Astrocyte (in vitro differentiated cells and primary cell): ENCODE measurements at regions not wholly inside any gene's neighbourhood (a gene's known extent, or its start where the extent isn't known, plus 50 kb on each side); places are given as distances from the start of the nearest gene placed in this dataset.

Experiments
- DNase-seq: peaks from one replicate; pipeline ENCODE4 v3.0.0-alpha.2; 2010; ENCODE audit warnings: low read depth
- FAIRE-seq: peaks from 2 replicates; lab custom pipeline; 2011; peaks lifted over from hg19 to GRCh38; lab: Jason Lieb, UNC
- H2AFZ ChIP-seq: 2 replicates; pipeline ENCODE4 v1.6.0; 2012; ENCODE audit warnings: low read depth, low read length, inconsistent platforms
- H3K27ac ChIP-seq: 2 replicates; pipeline ENCODE4 v1.5.1; 2011; ENCODE audit warnings: low read depth, low read length, inconsistent platforms
- H3K27me3 ChIP-seq: 2 replicates; pipeline ENCODE4 v1.6.0; 2011; ENCODE audit warnings: low read length, inconsistent platforms; ENCODE audit not compliant: insufficient read depth
- H3K36me3 ChIP-seq: 2 replicates; pipeline ENCODE4 v1.5.1; 2011; ENCODE audit warnings: low read length, inconsistent platforms; ENCODE audit not compliant: insufficient read depth
- H3K4me1 ChIP-seq: 2 replicates; pipeline ENCODE4 v1.5.1; 2011; ENCODE audit warnings: low read length, inconsistent platforms; ENCODE audit not compliant: insufficient read depth
- H3K4me2 ChIP-seq: 2 replicates; pipeline ENCODE4 v1.6.0; 2012; ENCODE audit warnings: low read length, inconsistent platforms
- H3K4me3 ChIP-seq: 2 replicates; pipeline ENCODE4 v1.5.1; 2011; ENCODE audit warnings: low read depth, mild to moderate bottlenecking, low read length, inconsistent platforms; ENCODE audit not compliant: insufficient read depth
- H3K79me2 ChIP-seq: 2 replicates; pipeline ENCODE4 v1.6.0; 2012; ENCODE audit warnings: mild to moderate bottlenecking, low read length, inconsistent platforms; ENCODE audit not compliant: insufficient read depth
- H3K9ac ChIP-seq: 2 replicates; pipeline ENCODE4 v1.6.0; 2012; ENCODE audit warnings: mild to moderate bottlenecking, low read length, inconsistent platforms
- H3K9me3 ChIP-seq: 2 replicates; pipeline ENCODE4 v1.5.1; 2012; ENCODE audit warnings: low read depth, mild to moderate bottlenecking, low read length, inconsistent platforms; ENCODE audit not compliant: insufficient read depth
- H4K20me1 ChIP-seq: 2 replicates; pipeline ENCODE4 v1.6.0; 2012; ENCODE audit warnings: low read length, inconsistent platforms; ENCODE audit not compliant: insufficient read depth
- H3K27ac Mint-ChIP-seq: one replicate; pipeline ENCODE4 v1.8.0; 2021; ENCODE audit warnings: mild to moderate bottlenecking, mixed read lengths; ENCODE audit not compliant: unreplicated experiment
- H3K27me3 Mint-ChIP-seq: one replicate; pipeline ENCODE4 v1.8.0; 2021; ENCODE audit warnings: low read depth, mixed read lengths; ENCODE audit not compliant: unreplicated experiment
- H3K36me3 Mint-ChIP-seq: one replicate; pipeline ENCODE4 v1.8.0; 2021; ENCODE audit warnings: low read depth, mixed read lengths; ENCODE audit not compliant: unreplicated experiment
- H3K4me1 Mint-ChIP-seq: one replicate; pipeline ENCODE4 v1.8.0; 2021; ENCODE audit warnings: low read depth, mixed read lengths; ENCODE audit not compliant: unreplicated experiment
- H3K4me3 Mint-ChIP-seq: one replicate; pipeline ENCODE4 v1.8.0; 2021; ENCODE audit warnings: mild to moderate bottlenecking, moderate library complexity, mixed read lengths; ENCODE audit not compliant: unreplicated experiment
- H3K9me3 Mint-ChIP-seq: one replicate; pipeline ENCODE4 v1.8.0; 2021; ENCODE audit warnings: mild to moderate bottlenecking, mixed read lengths; ENCODE audit not compliant: unreplicated experiment
- CTCF ChIP-seq: IDR thresholded peaks from 2 replicates; pipeline ENCODE4 v1.5.1; 2011; ENCODE audit warnings: low read depth, mild to moderate bottlenecking, inconsistent platforms, low read length, moderate library complexity; ENCODE audit not compliant: insufficient read depth
- EZH2 ChIP-seq: IDR thresholded peaks from 2 replicates; pipeline ENCODE4 v1.6.1; 2012; ENCODE audit warnings: mild to moderate bottlenecking, low read length, inconsistent platforms; ENCODE audit not compliant: insufficient read depth

GRCh38 chr4:30518211-30518610 lies 202.0 kb upstream of the PCDH7 start:
- DNase-seq = no peak
- no peaks in the 10 kb centered on the region for H3K4me1 ChIP-seq
- no peak overlapping the region for H2AFZ ChIP-seq
- no peak overlapping the region for H3K4me3 ChIP-seq
- H3K4me2 ChIP-seq = no peak overlapping the region
- H3K4me3 Mint-ChIP-seq = no peak overlapping the region
- no peak for FAIRE-seq
- peaks cover 3% of the 10 kb centered on the region for H3K9me3 Mint-ChIP-seq
- H3K36me3 ChIP-seq = no peaks in the 10 kb centered on the region
- no peak overlapping the region for H3K27ac ChIP-seq
- H3K9ac ChIP-seq = no peak overlapping the region
- no peaks in the 10 kb centered on the region for H3K36me3 Mint-ChIP-seq
- no peaks in the 10 kb centered on the region for H3K27me3 ChIP-seq
- no peaks in the 10 kb centered on the region for H3K27me3 Mint-ChIP-seq
- no peaks in the 10 kb centered on the region for H4K20me1 ChIP-seq
- H3K9me3 ChIP-seq = no peaks in the 10 kb centered on the region
- no peak overlapping the region for H3K27ac Mint-ChIP-seq
- H3K79me2 ChIP-seq = no peaks in the 10 kb centered on the region
- H3K4me1 Mint-ChIP-seq = no peaks in the 10 kb centered on the region
- no peak for TF ChIP-seq CTCF
- TF ChIP-seq EZH2 = no peak

- no peaks in the 10 kb centered on the region for H4K20me1 ChIP-seq
- H3K4me2 ChIP-seq = no peak overlapping the region
- H3K4me3 ChIP-seq = no peak overlapping the region
- no peak overlapping the region for H2AFZ ChIP-seq
- DNase-seq (no peak), FAIRE-seq (no peak)
- Mint-ChIP-seq H3K27me3 (no peaks in the 10 kb centered on the region), H3K27ac (no peak overlapping the region), H3K4me1 (no peaks in the 10 kb centered on the region), H3K36me3 (no peaks in the 10 kb centered on the region), H3K4me3 (no peak overlapping the region), H3K9me3 (no peaks in the 10 kb centered on the region)
- H3K9ac ChIP-seq = no peak overlapping the region
- H3K4me1 ChIP-seq = no peaks in the 10 kb centered on the region
- no peaks in the 10 kb centered on the region for H3K27me3 ChIP-seq
- no peaks in the 10 kb centered on the region for H3K9me3 ChIP-seq
- H3K79me2 ChIP-seq = no peaks in the 10 kb centered on the region
- no peak overlapping the region for H3K27ac ChIP-seq
- no peaks in the 10 kb centered on the region for H3K36me3 ChIP-seq
- TF ChIP-seq CTCF = no peak
- TF ChIP-seq EZH2 = no peak
These were observed 194.4 kb upstream of the PCDH7 start for GRCh38 chr4:30525662-30526315.

- Histone ChIP-seq H3K4me2 (no peak overlapping the region), H2AFZ (no peak overlapping the region), H3K36me3 (no peaks in the 10 kb centered on the region), H3K4me1 (no peaks in the 10 kb centered on the region), H3K4me3 (no peak overlapping the region), H3K79me2 (no peaks in the 10 kb centered on the region), H3K9ac (no peak overlapping the region), H4K20me1 (no peaks in the 10 kb centered on the region), H3K9me3 (no peaks in the 10 kb centered on the region), H3K27ac (no peak overlapping the region), H3K27me3 (peaks cover 10% of the 10 kb centered on the region)
- Mint-ChIP-seq H3K4me3 (no peak overlapping the region), H3K27me3 (no peaks in the 10 kb centered on the region), H3K27ac (peak overlapping the region; percentile 84), H3K9me3 (no peaks in the 10 kb centered on the region), H3K36me3 (no peaks in the 10 kb centered on the region), H3K4me1 (peaks cover 33% of the 10 kb centered on the region)
- FAIRE-seq (no peak), DNase-seq (peak; percentile 5)
- TF ChIP-seq EZH2 (no peak), CTCF (no peak)
These were observed 184.9 kb upstream of the PCDH7 start for GRCh38 chr4:30535255-30535654.
